ENCODE measurements at regions not wholly inside any gene's neighbourhood (a gene's known extent, or its start where the extent isn't known, plus 50 kb on each side); places are given as distances from the start of the nearest gene placed in this dataset.

GRCh38 chr3:186467969-186468368 lies 76.2 kb downstream of the CRYGS start:
- intact Hi-C loops (cut with micrococcal nuclease; ENCODE audit: unreplicated experiment) = loop anchor here (5.0 kb wide), 1 partner anchor 44 kb away; no protein-coding TSS in a partner anchor
- DNase-seq = peak; percentile 41 to 51
- Histone ChIP-seq H3K27me3 (replicated peaks; ENCODE audit: control insufficient read depth, insufficient read depth, low read length) (no peaks in the 10 kb centered on the region), H3K4me1 (peaks cover 8% of the 10 kb centered on the region; the same call in 1 of the 2 replicates), H3K4me3 (ENCODE audit: low read depth, low read length) (no peak overlapping the region), H3K9me3 (no peaks in the 10 kb centered on the region), H3K36me3 (ENCODE audit: control insufficient read depth, insufficient read depth, low read length) (no peaks in the 10 kb centered on the region)
- H3K9me3 Mint-ChIP-seq (ENCODE audit: unreplicated experiment) = no peaks in the 10 kb centered on the region
- POLR2A ChIA-PET = no interaction called here
- CTCF ChIA-PET = no interaction called here
- no peak for TF ChIP-seq CTCF (IDR thresholded peaks at IDR 0.05; ENCODE audit: insufficient read depth in 1 of 2, low read depth in 1 of 2, low read length in 1 of 2, severe bottlenecking in 1 of 2, unreplicated experiment in 1 of 2)
- BruUV-seq (replicated peaks) = no TSS peak
- peaks cover 28% of the 10 kb centered on the region for H3K4me1 Mint-ChIP-seq (ENCODE audit: low read depth, unreplicated experiment)
- H3K4me3 Mint-ChIP-seq (ENCODE audit: unreplicated experiment) = no peak overlapping the region
- H3K27me3 Mint-ChIP-seq (ENCODE audit: insufficient read depth, unreplicated experiment) = peaks cover 8% of the 10 kb centered on the region
- no peaks in the 10 kb centered on the region for H3K36me3 Mint-ChIP-seq (ENCODE audit: insufficient read depth, unreplicated experiment)
- H3K27ac Mint-ChIP-seq (ENCODE audit: unreplicated experiment) = no peak overlapping the region

GRCh38 chr3:186466391-186466974 lies 77.7 kb downstream of the CRYGS start:
- H3K4me3 ChIP-seq (ENCODE audit: low read depth, low read length) = no peak overlapping the region
- POLR2A ChIA-PET = no interaction called here
- TF ChIP-seq CTCF (IDR thresholded peaks at IDR 0.05; ENCODE audit: insufficient read depth in 1 of 2, low read depth in 1 of 2, low read length in 1 of 2, severe bottlenecking in 1 of 2, unreplicated experiment in 1 of 2) = no peak
- CTCF ChIA-PET = no interaction called here
- Mint-ChIP-seq H3K27me3 (ENCODE audit: insufficient read depth, unreplicated experiment) (peaks cover 5% of the 10 kb centered on the region), H3K4me1 (ENCODE audit: low read depth, unreplicated experiment) (peaks cover 28% of the 10 kb centered on the region), H3K36me3 (ENCODE audit: insufficient read depth, unreplicated experiment) (no peaks in the 10 kb centered on the region), H3K4me3 (ENCODE audit: unreplicated experiment) (no peak overlapping the region), H3K9me3 (ENCODE audit: unreplicated experiment) (no peaks in the 10 kb centered on the region), H3K27ac (ENCODE audit: unreplicated experiment) (no peak overlapping the region)
- no peaks in the 10 kb centered on the region for H3K36me3 ChIP-seq (ENCODE audit: control insufficient read depth, insufficient read depth, low read length)
- DNase-seq = no peak
- no peaks in the 10 kb centered on the region for H3K27me3 ChIP-seq (replicated peaks; ENCODE audit: control insufficient read depth, insufficient read depth, low read length)
- intact Hi-C loops (cut with micrococcal nuclease; ENCODE audit: unreplicated experiment) = loop anchor here (5.0 kb wide), 1 partner anchor 46 kb away; no protein-coding TSS in a partner anchor
- H3K4me1 ChIP-seq = peaks cover 8% of the 10 kb centered on the region; the same call in 1 of the 2 replicates
- no TSS peak for BruUV-seq (replicated peaks)
- no peaks in the 10 kb centered on the region for H3K9me3 ChIP-seq

- Mint-ChIP-seq H3K9me3 (ENCODE audit: unreplicated experiment) (no peaks in the 10 kb centered on the region), H3K27me3 (ENCODE audit: insufficient read depth, unreplicated experiment) (peaks cover 5% of the 10 kb centered on the region), H3K4me3 (ENCODE audit: unreplicated experiment) (no peak overlapping the region), H3K4me1 (ENCODE audit: low read depth, unreplicated experiment) (peaks cover 28% of the 10 kb centered on the region), H3K27ac (ENCODE audit: unreplicated experiment) (no peak overlapping the region), H3K36me3 (ENCODE audit: insufficient read depth, unreplicated experiment) (no peaks in the 10 kb centered on the region)
- ChIA-PET CTCF (no interaction called here), POLR2A (no interaction called here)
- DNase-seq = no peak
- no TSS peak for BruUV-seq (replicated peaks)
- no peak for TF ChIP-seq CTCF (IDR thresholded peaks at IDR 0.05; ENCODE audit: insufficient read depth in 1 of 2, low read depth in 1 of 2, low read length in 1 of 2, severe bottlenecking in 1 of 2, unreplicated experiment in 1 of 2)
- Histone ChIP-seq H3K4me1 (peaks cover 8% of the 10 kb centered on the region; the same call in 1 of the 2 replicates), H3K4me3 (ENCODE audit: low read depth, low read length) (no peak overlapping the region), H3K9me3 (no peaks in the 10 kb centered on the region), H3K27me3 (replicated peaks; ENCODE audit: control insufficient read depth, insufficient read depth, low read length) (no peaks in the 10 kb centered on the region), H3K36me3 (ENCODE audit: control insufficient read depth, insufficient read depth, low read length) (no peaks in the 10 kb centered on the region)
- intact Hi-C loops (cut with micrococcal nuclease; ENCODE audit: unreplicated experiment) = loop anchor here (5.0 kb wide), 1 partner anchor 47 kb away; no protein-coding TSS in a partner anchor
Observed at GRCh38 chr3:186465508-186465907, 78.7 kb downstream of the CRYGS start.

All from Caco-2 (cell line).